ENCODE measurements at regions not wholly inside any gene's neighbourhood (a gene's known extent, or its start where the extent isn't known, plus 50 kb on each side); places are given as distances from the start of the nearest gene placed in this dataset.

DNA sequence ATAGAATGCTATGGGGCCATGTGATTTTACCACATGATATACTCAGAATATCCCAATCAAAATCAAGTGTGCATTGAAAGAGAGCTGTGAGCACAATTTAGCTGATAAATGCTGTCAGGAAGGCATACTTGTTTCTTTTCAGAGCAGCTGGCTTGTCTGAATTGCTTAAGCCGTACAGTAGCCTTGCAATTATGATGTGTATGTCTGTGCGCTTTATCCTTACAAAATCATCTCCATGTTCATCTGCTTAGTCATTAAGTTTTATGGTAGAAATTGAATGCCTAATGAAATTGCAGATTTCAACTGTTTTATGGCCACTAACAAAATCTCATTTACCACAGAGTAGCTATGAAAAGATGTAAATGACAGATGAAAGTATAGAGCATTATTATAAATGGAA is 346.0 kb upstream of the DLGAP1 start:
- WGBS, 2 donors, result 88 to 98% methylated on average over 2 of the region's 2 CpGs
- H3K27ac ChIP-seq, result no peak overlapping the region
- TF ChIP-seq POLR2A (IDR thresholded peaks at IDR 0.05), result no peak
- TF ChIP-seq, protein P1, sequence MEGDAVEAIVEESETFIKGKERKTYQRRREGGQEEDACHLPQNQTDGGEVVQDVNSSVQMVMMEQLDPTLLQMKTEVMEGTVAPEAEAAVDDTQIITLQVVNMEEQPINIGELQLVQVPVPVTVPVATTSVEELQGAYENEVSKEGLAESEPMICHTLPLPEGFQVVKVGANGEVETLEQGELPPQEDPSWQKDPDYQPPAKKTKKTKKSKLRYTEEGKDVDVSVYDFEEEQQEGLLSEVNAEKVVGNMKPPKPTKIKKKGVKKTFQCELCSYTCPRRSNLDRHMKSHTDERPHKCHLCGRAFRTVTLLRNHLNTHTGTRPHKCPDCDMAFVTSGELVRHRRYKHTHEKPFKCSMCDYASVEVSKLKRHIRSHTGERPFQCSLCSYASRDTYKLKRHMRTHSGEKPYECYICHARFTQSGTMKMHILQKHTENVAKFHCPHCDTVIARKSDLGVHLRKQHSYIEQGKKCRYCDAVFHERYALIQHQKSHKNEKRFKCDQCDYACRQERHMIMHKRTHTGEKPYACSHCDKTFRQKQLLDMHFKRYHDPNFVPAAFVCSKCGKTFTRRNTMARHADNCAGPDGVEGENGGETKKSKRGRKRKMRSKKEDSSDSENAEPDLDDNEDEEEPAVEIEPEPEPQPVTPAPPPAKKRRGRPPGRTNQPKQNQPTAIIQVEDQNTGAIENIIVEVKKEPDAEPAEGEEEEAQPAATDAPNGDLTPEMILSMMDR (IDR thresholded peaks at IDR 0.05), result no peak

DNA sequence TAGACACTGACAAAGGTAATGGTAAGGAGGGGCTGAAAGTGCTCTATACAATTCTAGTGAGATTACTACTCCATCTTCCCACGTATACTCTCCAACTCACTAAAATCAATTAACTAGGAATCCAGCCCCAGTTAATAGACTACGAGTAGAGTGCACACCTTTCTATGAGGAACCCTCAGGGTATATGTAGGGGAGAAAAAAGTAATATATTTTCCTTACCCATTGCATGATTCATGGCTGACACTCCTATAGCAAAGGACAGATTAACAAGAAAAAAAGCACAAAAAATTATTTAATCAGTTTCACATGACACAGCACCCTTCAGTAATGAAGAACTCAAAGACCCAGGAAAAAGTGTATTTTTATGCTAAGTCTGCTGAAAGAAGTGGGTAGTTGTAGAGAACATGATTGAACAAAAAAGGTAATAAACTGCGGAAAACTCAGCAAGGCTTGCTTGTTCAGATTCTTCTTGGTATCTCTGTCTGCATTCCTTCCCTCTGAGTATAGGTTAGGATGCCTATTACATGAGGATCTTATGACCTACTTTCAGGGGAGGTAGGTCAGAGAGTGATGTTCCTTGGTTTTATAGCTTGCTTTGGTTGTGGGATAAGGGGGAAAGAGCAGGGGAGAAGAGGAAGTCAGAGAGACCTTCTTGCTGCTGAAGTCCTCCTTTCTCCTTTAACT is 342.0 kb upstream of the DLGAP1 start:
- no peaks in the 10 kb centered on the region for H3K27me3 ChIP-seq
- TF ChIP-seq POLR2A (IDR thresholded peaks at IDR 0.05), result no peak
- TF ChIP-seq, protein P1 (IDR thresholded peaks at IDR 0.05), result no peak
- no peak overlapping the region for H3K4me3 ChIP-seq (replicated peaks in 1 of 3)
- no peak for DNase-seq
- intact Hi-C loops (cut with DNase I), result no loop called here
- H3K27ac ChIP-seq, result no peak overlapping the region
- H3K9me3 ChIP-seq, result no peaks in the 10 kb centered on the region
- H3K36me3 ChIP-seq, result no peaks in the 10 kb centered on the region
- 61% methylated on average over 3 of the region's 3 CpGs for WGBS, 2 donors
- no peaks in the 10 kb centered on the region for H3K4me1 ChIP-seq

More for the DNA sequence above, 346.0 kb upstream of the DLGAP1 start:
- Histone ChIP-seq H3K36me3 (no peaks in the 10 kb centered on the region), H3K27me3 (no peaks in the 10 kb centered on the region), H3K4me3 (replicated peaks in 1 of 3) (no peak overlapping the region), H3K9me3 (no peaks in the 10 kb centered on the region), H3K4me1 (no peaks in the 10 kb centered on the region)
- DNase-seq, result no peak
- intact Hi-C loops (cut with DNase I), result no loop called here

DNA sequence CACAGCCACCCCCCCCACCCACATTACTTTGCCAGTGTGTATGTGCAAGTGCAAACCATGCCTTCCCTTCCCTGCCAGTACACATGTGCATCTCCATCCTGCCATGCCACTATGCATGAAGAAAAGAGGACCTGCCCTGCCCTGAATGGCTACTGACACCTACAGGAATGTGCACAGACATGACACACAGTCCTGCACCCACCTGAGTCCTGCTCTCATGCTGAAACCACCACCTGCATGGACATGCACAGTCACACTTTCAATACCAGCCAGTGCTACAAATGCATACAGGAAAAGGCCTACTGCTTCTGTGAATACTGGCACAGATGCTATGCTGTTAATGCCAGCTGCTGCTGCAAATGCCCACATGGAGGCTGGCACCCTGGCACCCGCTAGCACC is 334.4 kb upstream of the DLGAP1 start:
- no peaks in the 10 kb centered on the region for H3K4me1 ChIP-seq

DNA sequence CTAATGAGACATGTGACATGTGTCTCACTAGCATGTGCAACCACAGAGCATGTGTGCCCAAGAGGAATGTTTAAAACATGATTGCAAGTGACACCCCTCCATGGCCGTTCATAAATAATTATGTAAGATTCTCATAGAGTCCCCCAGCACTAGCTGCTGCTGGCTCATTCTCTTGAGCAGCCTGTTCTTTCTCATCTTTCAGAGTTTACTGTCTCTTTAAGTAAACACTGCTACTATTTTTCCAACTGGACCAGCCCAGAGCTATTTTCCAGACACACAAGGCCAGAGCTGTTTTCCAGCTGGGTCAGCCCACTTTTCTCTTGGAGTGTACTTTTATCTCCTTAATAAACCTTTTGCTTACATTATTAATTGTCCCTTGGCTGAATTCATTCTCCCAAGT is 326.8 kb upstream of the DLGAP1 start:
- H3K4me1 ChIP-seq, result no peaks in the 10 kb centered on the region
- no peaks in the 10 kb centered on the region for H3K27me3 ChIP-seq
- no peaks in the 10 kb centered on the region for H3K9me3 ChIP-seq
- DNase-seq, result no peak
- WGBS, 2 donors, result 63 to 78% methylated on average over 1 of the region's 1 CpG
- intact Hi-C loops (cut with DNase I), result no loop called here
- H3K27ac ChIP-seq, result no peak overlapping the region
- no peaks in the 10 kb centered on the region for H3K36me3 ChIP-seq
- no peak overlapping the region for H3K4me3 ChIP-seq (replicated peaks in 1 of 3)
- no peak for TF ChIP-seq POLR2A (IDR thresholded peaks at IDR 0.05)
- TF ChIP-seq, protein P1 (IDR thresholded peaks at IDR 0.05), result no peak

More for the DNA sequence above, 334.4 kb upstream of the DLGAP1 start:
- no peaks in the 10 kb centered on the region for H3K9me3 ChIP-seq
- WGBS, 2 donors, result 80 to 86% methylated on average over 1 of the region's 1 CpG
- H3K27ac ChIP-seq, result no peak overlapping the region
- H3K4me3 ChIP-seq (replicated peaks in 1 of 3), result no peak overlapping the region
- H3K36me3 ChIP-seq, result no peaks in the 10 kb centered on the region
- DNase-seq, result no peak
- no peaks in the 10 kb centered on the region for H3K27me3 ChIP-seq
- TF ChIP-seq, protein P1 (IDR thresholded peaks at IDR 0.05), result no peak
- no peak for TF ChIP-seq POLR2A (IDR thresholded peaks at IDR 0.05)
- intact Hi-C loops (cut with DNase I), result no loop called here

DNA sequence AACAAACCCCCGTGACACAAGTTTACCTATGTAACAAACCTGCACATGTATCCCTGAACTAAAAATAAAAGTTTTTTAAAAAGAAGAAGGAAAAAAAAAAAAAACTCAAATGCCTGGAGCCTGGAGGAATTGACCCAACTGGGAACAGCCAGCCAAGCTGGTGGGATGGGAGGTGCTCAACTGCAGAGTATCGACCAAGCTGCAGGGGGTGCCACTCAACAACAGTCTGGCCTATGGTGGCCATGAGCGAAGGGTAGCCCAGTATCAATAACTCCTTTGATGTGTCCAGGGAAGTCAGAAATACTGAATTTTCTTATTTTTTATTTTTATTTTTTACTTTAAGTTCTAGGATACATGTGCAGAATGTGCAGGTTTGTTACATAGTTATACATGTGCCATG is 310.3 kb upstream of the DLGAP1 start:
- Histone ChIP-seq H3K9me3 (no peaks in the 10 kb centered on the region), H3K4me1 (no peaks in the 10 kb centered on the region), H3K36me3 (no peaks in the 10 kb centered on the region), H3K27ac (no peak overlapping the region), H3K27me3 (no peaks in the 10 kb centered on the region), H3K4me3 (replicated peaks in 1 of 3) (no peak overlapping the region)
- 74 to 83% methylated on average over 3 of the region's 3 CpGs for WGBS, 2 donors
- intact Hi-C loops (cut with DNase I), result no loop called here
- no peak for DNase-seq
- TF ChIP-seq, protein P1 (IDR thresholded peaks at IDR 0.05), result no peak
- TF ChIP-seq POLR2A (IDR thresholded peaks at IDR 0.05), result no peak
